PC-9 (cell line): ENCODE measurements at regions not wholly inside any gene's neighbourhood (a gene's known extent, or its start where the extent isn't known, plus 50 kb on each side); places are given as distances from the start of the nearest gene placed in this dataset.

Source experiments
- EZH2 ChIP-seq: fragments of 200-600 bp; sonication (generic); IDR thresholded peaks from 2 replicates; pipeline ENCODE4 v1.8.0; 2017; ENCODE audit warnings: antibody characterized with exemption, low read depth
- TF ChIP-seq, protein P1 (sequence below): fragments of 200-600 bp; sonication (generic); conservative IDR thresholded peaks from 2 replicates; pipeline ENCODE4 v1.6.1; 2017; ENCODE audit warnings: mixed run types, antibody characterized with exemption, mild to moderate bottlenecking, moderate library complexity

DNA sequence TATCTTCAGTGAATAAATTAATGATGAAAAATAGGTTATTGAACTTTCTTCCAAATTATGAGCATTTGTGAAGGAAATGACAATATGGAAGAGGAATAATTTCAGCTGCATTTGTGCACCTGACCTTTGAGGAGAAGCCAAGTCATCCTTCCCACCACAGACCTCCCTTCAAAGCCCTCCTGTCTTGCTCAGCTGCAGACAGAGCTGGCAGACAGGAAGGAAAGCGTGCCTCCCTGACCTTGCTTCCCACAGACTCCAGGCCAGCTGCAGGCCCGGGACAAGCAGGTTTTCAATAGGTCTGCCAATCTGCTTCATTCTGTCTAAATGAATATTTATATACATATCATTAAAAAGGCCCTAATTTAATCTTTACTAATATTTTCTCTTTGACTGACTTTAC, 152.9 kb upstream of the RBMS3 start:
- TF ChIP-seq, protein P1, sequence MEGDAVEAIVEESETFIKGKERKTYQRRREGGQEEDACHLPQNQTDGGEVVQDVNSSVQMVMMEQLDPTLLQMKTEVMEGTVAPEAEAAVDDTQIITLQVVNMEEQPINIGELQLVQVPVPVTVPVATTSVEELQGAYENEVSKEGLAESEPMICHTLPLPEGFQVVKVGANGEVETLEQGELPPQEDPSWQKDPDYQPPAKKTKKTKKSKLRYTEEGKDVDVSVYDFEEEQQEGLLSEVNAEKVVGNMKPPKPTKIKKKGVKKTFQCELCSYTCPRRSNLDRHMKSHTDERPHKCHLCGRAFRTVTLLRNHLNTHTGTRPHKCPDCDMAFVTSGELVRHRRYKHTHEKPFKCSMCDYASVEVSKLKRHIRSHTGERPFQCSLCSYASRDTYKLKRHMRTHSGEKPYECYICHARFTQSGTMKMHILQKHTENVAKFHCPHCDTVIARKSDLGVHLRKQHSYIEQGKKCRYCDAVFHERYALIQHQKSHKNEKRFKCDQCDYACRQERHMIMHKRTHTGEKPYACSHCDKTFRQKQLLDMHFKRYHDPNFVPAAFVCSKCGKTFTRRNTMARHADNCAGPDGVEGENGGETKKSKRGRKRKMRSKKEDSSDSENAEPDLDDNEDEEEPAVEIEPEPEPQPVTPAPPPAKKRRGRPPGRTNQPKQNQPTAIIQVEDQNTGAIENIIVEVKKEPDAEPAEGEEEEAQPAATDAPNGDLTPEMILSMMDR = no peak
- no peak for TF ChIP-seq EZH2
